ENCODE measurements at regions not wholly inside any gene's neighbourhood (a gene's known extent, or its start where the extent isn't known, plus 50 kb on each side); places are given as distances from the start of the nearest gene placed in this dataset.

- Histone ChIP-seq H3F3A (ENCODE audit: low read depth) (no peaks in the 10 kb centered on the region), H3K9me2 (replicated peaks; ENCODE audit: low read depth, low read length) (no peaks in the 10 kb centered on the region), H3K4me2 (ENCODE audit: low read depth, low read length, poor library complexity, severe bottlenecking) (no peak overlapping the region), H3K36me3 (ENCODE audit: insufficient read depth, low read length) (no peaks in the 10 kb centered on the region), H3K4me3 (ENCODE audit: low read length, poor library complexity, severe bottlenecking) (no peak overlapping the region), H3K27me3 (ENCODE audit: insufficient read depth, low read length, poor library complexity, severe bottlenecking) (no peaks in the 10 kb centered on the region), H4K20me1 (ENCODE audit: insufficient read depth, low read length, poor library complexity, severe bottlenecking) (no peaks in the 10 kb centered on the region), H3K79me2 (ENCODE audit: insufficient read depth, low read length) (no peaks in the 10 kb centered on the region), H2AFZ (ENCODE audit: low read length) (no peak overlapping the region), H3K9me3 (ENCODE audit: insufficient read depth, low read depth, low read length) (no peaks in the 10 kb centered on the region), H3K9ac (ENCODE audit: low read depth, low read length, poor library complexity, severe bottlenecking) (no peak overlapping the region), H3K4me1 (ENCODE audit: insufficient read depth, low read length, poor library complexity, severe bottlenecking) (no peaks in the 10 kb centered on the region)
- TF ChIP-seq EZH2phosphoT487 (IDR thresholded peaks at IDR 0.05; ENCODE audit: borderline replicate concordance) = no peak
Measured at GRCh38 chr13:84616864-84617263, 734.6 kb upstream of the SLITRK1 start.

- no peaks in the 10 kb centered on the region for H3K9me3 ChIP-seq (ENCODE audit: insufficient read depth, low read depth, low read length)
- no peak overlapping the region for H3K4me2 ChIP-seq (ENCODE audit: low read depth, low read length, poor library complexity, severe bottlenecking)
- H4K20me1 ChIP-seq (ENCODE audit: insufficient read depth, low read length, poor library complexity, severe bottlenecking) = no peaks in the 10 kb centered on the region
- H3K36me3 ChIP-seq (ENCODE audit: insufficient read depth, low read length) = no peaks in the 10 kb centered on the region
- no peaks in the 10 kb centered on the region for H3K27me3 ChIP-seq (ENCODE audit: insufficient read depth, low read length, poor library complexity, severe bottlenecking)
- no peaks in the 10 kb centered on the region for H3F3A ChIP-seq (ENCODE audit: low read depth)
- H3K9me2 ChIP-seq (replicated peaks; ENCODE audit: low read depth, low read length) = no peaks in the 10 kb centered on the region
- H2AFZ ChIP-seq (ENCODE audit: low read length) = no peak overlapping the region
- H3K79me2 ChIP-seq (ENCODE audit: insufficient read depth, low read length) = no peaks in the 10 kb centered on the region
- H3K4me1 ChIP-seq (ENCODE audit: insufficient read depth, low read length, poor library complexity, severe bottlenecking) = no peaks in the 10 kb centered on the region
- TF ChIP-seq CTCF (conservative IDR thresholded peaks at IDR 0.05; ENCODE audit: low read length) (no peak), EZH2phosphoT487 (IDR thresholded peaks at IDR 0.05; ENCODE audit: borderline replicate concordance) (no peak)
- no peak overlapping the region for H3K4me3 ChIP-seq (ENCODE audit: low read length, poor library complexity, severe bottlenecking)
- no peak overlapping the region for H3K9ac ChIP-seq (ENCODE audit: low read depth, low read length, poor library complexity, severe bottlenecking)
Measured at GRCh38 chr13:84609716-84610115, 727.4 kb upstream of the SLITRK1 start.

- Histone ChIP-seq H3K4me1 (ENCODE audit: insufficient read depth, low read length, poor library complexity, severe bottlenecking) (no peaks in the 10 kb centered on the region), H3K4me2 (ENCODE audit: low read depth, low read length, poor library complexity, severe bottlenecking) (no peak overlapping the region), H3K4me3 (ENCODE audit: low read length, poor library complexity, severe bottlenecking) (no peak overlapping the region), H4K20me1 (ENCODE audit: insufficient read depth, low read length, poor library complexity, severe bottlenecking) (no peaks in the 10 kb centered on the region), H3K36me3 (ENCODE audit: insufficient read depth, low read length) (no peaks in the 10 kb centered on the region), H2AFZ (ENCODE audit: low read length) (no peak overlapping the region), H3K9ac (ENCODE audit: low read depth, low read length, poor library complexity, severe bottlenecking) (no peak overlapping the region), H3F3A (ENCODE audit: low read depth) (no peaks in the 10 kb centered on the region), H3K9me2 (replicated peaks; ENCODE audit: low read depth, low read length) (no peaks in the 10 kb centered on the region), H3K79me2 (ENCODE audit: insufficient read depth, low read length) (no peaks in the 10 kb centered on the region), H3K27me3 (ENCODE audit: insufficient read depth, low read length, poor library complexity, severe bottlenecking) (no peaks in the 10 kb centered on the region), H3K9me3 (ENCODE audit: insufficient read depth, low read depth, low read length) (no peaks in the 10 kb centered on the region)
- TF ChIP-seq EZH2phosphoT487 (IDR thresholded peaks at IDR 0.05; ENCODE audit: borderline replicate concordance) = no peak
- TF ChIP-seq CTCF (conservative IDR thresholded peaks at IDR 0.05; ENCODE audit: low read length) = no peak
Measured at GRCh38 chr13:84607261-84608013, 725.2 kb upstream of the SLITRK1 start.

GRCh38 chr13:84606616-84607015 is 724.3 kb upstream of the SLITRK1 start:
- TF ChIP-seq EZH2phosphoT487 (IDR thresholded peaks at IDR 0.05; ENCODE audit: borderline replicate concordance) (no peak), CTCF (conservative IDR thresholded peaks at IDR 0.05; ENCODE audit: low read length) (no peak)
- Histone ChIP-seq H3K4me1 (ENCODE audit: insufficient read depth, low read length, poor library complexity, severe bottlenecking) (no peaks in the 10 kb centered on the region), H2AFZ (ENCODE audit: low read length) (no peak overlapping the region), H3K9me2 (replicated peaks; ENCODE audit: low read depth, low read length) (no peaks in the 10 kb centered on the region), H3K4me3 (ENCODE audit: low read length, poor library complexity, severe bottlenecking) (no peak overlapping the region), H3K9ac (ENCODE audit: low read depth, low read length, poor library complexity, severe bottlenecking) (no peak overlapping the region), H3K4me2 (ENCODE audit: low read depth, low read length, poor library complexity, severe bottlenecking) (no peak overlapping the region), H3K27me3 (ENCODE audit: insufficient read depth, low read length, poor library complexity, severe bottlenecking) (no peaks in the 10 kb centered on the region), H3K79me2 (ENCODE audit: insufficient read depth, low read length) (no peaks in the 10 kb centered on the region), H3F3A (ENCODE audit: low read depth) (no peaks in the 10 kb centered on the region), H4K20me1 (ENCODE audit: insufficient read depth, low read length, poor library complexity, severe bottlenecking) (no peaks in the 10 kb centered on the region), H3K36me3 (ENCODE audit: insufficient read depth, low read length) (no peaks in the 10 kb centered on the region), H3K9me3 (ENCODE audit: insufficient read depth, low read depth, low read length) (no peaks in the 10 kb centered on the region)
